ENCODE measurements at regions not wholly inside any gene's neighbourhood (a gene's known extent, or its start where the extent isn't known, plus 50 kb on each side); places are given as distances from the start of the nearest gene placed in this dataset.

- no peak for TF ChIP-seq CTCF (conservative IDR thresholded peaks at IDR 0.05; ENCODE audit: low read length)
- no peak for TF ChIP-seq EZH2phosphoT487 (IDR thresholded peaks at IDR 0.05; ENCODE audit: borderline replicate concordance, low read depth, low read length)
These were observed 1392.9 kb upstream of the NUDT12 start for GRCh38 chr5:104955479-104955878.
